GM12873 (cell line): ENCODE measurements at regions not wholly inside any gene's neighbourhood (a gene's known extent, or its start where the extent isn't known, plus 50 kb on each side); places are given as distances from the start of the nearest gene placed in this dataset.
A peak's percentile ranks its signal among the peaks of the same experiment; 100 is the strongest.

Source experiments
- TF ChIP-seq, protein P1 (sequence below): IDR thresholded peaks from 2 replicates; pipeline ENCODE4 v1.5.1; 2012; ENCODE audit warnings: low read depth, mild to moderate bottlenecking, moderate library complexity, low read length, control low read depth; ENCODE audit not compliant: insufficient read depth; ENCODE audit errors: missing control alignments

DNA sequence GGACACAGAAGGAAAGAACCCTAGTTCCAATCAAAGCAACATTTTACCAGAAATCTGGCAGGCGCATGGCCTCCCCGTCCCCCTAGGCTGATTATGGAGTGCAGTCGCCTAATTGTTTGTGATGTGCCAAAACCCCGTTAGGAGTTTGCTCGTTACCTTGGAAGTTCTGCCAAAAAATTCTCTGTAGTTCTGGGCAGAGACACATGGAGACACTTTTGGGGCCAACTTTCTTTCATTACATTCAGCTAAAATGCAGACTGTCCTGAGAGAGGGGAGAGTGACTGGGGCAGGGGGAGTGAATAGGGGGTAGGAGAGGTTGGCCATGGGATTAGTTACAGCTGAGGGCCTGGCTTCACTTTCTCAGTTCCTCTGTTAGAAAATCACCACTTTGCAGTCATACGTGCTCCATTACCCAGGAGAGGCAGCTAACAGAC, 158.0 kb upstream of the NPVF start:
- TF ChIP-seq, protein P1, sequence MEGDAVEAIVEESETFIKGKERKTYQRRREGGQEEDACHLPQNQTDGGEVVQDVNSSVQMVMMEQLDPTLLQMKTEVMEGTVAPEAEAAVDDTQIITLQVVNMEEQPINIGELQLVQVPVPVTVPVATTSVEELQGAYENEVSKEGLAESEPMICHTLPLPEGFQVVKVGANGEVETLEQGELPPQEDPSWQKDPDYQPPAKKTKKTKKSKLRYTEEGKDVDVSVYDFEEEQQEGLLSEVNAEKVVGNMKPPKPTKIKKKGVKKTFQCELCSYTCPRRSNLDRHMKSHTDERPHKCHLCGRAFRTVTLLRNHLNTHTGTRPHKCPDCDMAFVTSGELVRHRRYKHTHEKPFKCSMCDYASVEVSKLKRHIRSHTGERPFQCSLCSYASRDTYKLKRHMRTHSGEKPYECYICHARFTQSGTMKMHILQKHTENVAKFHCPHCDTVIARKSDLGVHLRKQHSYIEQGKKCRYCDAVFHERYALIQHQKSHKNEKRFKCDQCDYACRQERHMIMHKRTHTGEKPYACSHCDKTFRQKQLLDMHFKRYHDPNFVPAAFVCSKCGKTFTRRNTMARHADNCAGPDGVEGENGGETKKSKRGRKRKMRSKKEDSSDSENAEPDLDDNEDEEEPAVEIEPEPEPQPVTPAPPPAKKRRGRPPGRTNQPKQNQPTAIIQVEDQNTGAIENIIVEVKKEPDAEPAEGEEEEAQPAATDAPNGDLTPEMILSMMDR: no peak

DNA sequence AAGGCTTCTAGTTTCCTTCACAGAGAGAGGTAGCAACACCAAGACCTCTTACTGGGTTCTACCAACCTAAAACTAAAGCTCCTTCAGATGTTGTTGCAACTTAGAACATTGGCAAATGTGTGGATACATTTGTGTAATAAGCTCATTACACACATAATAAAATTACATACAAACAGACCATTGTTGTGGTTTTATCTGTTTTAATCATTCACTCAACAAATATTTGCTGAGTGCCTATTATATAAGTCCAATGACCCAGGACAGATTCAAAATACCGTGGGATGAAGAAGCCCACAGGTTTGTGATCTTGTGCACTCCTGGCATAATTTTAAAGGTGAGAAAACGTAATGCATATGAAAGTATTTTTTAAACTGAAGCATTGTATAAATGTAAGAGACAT, 160.4 kb upstream of the NPVF start:
- TF ChIP-seq, protein P1: no peak

DNA sequence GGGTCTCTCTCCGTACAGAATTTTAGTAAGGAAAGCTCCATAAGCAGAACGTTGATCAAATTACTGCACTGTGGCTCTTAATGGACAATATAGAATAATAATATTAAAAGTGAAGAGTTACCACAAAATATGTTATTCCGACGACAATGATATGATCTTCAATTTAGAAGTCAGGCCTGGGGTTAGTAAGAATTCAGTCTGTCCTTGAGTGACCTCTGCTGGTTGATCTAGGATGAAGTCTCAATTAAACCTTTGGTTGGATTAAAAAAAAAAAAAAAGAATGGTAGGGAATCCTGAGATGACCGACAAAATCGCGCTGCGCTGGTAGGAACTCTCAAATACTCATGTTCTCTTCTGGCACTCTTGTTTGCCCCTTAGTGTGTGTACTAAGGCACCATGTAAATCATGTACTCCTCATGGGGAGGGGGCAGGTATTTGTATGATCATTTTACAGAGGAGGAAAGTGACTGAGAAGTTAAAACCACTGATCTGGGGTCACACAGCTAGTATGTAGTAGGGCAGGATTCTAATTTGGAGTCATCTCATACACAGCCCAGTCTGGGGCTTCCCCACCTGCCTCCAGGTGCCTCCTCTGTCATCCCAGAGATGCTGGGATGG, 161.3 kb upstream of the NPVF start:
- TF ChIP-seq, protein P1: peak; percentile 37

DNA sequence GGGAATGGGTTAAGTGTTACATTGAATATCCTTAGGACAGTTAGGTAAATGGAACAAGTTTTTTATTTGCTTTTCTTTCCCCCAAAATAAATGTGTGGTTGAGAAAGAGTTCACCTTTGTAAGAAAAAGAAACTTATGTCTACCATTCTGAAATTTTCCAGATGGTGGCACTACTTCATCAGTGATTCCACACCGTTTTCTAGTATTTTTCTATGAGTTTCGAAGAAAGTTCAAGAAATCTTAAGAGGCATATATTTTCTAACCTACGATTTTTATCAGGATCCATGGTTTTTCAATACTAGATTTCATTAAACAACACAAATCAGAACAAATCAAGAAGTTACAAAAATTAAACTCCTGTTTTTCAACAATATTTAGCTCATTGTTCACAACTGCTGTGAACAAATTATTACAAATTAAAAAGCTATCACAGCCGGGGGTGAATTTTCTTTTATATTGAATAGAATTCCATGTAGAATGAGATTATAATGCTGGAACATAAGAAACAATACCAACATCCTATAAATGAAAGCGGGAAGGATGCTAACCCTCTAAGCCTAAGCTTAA, 163.1 kb upstream of the NPVF start:
- TF ChIP-seq, protein P1: peak; percentile 19

DNA sequence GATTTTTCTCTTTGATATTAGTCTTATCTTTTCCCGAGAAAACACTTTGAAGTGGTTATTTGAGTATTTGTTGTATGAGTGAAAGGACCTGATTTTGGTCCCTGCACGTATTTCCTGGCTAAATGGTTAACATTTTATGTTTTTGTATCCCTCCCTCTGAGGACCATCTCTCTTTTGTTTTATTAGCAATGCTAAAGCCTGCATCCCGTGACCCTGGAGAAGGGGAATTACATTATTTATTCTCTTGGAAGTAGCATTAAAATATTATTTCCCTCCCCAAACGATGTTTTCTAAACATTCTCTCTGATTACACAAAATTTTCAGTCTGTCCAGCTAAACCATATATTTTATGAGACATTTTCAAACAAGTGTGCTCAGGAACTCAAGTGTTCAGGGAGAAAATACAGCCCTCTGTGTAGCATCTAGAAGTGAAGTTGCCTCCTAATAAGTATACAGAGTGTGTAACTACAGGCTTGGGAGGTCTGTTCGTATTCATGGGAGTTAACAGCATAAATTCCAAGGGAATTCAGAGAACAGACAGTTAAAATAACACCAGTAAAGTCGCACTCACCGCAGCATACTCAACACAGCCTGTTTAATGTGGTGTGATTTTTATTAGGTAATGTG, 163.8 kb upstream of the NPVF start:
- TF ChIP-seq, protein P1: no peak

DNA sequence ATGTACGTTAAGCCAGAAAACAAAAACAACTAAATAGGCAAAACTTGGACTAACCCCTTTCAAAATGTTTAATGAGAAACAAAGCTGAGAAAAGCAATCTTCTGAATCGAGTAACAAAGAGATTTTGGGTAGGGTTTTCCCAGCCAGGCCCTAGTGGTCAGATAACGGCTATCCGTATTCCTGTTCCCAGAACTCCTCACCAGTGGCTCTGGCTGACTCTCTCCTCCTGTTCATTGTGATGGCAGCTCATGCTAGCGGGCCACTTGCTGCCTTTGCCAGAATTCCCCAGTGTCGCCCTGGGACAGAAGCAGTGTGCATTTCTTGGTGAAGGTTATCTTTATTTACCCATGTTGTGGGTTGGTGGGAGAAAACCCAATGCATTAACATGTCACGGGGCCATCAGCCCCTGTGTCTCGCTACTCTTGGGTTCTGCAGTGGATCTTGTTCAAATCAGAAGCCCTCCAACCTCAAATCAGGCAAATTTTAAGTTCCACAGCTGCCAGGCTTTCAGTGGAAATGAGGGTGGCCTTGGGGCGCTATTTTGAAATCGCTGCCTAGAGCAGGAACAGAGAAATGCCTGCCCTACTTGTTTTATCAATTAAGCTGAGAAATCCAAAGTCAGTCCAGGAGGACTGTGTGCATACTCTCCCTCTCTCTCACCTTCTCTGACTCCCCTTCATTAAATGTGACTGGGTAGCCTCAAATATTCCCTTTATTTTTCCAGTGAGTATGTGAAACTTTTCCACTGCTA, 164.5 kb upstream of the NPVF start:
- TF ChIP-seq, protein P1: no peak

DNA sequence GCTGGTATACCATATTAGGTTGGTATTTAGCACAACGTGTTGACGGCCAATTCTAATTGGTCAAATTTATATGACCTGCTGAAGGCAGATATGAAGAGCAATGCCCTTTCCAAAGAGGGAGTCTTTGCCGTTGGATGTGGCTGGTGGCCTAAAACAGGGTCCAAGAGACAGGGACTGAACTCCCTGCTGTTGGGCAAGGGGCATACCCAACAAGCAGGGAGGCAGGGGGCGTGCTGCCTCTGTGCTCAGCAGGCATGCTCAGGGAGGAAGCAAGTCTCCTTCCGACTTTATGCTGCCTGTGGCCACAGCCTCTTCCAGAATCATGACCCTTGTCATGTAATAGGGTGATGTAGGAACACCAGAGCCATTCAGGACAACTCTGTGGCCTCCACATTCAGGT, 167.7 kb upstream of the NPVF start:
- TF ChIP-seq, protein P1: no peak
